DOHH2 (cell line): ENCODE measurements at regions not wholly inside any gene's neighbourhood (a gene's known extent, or its start where the extent isn't known, plus 50 kb on each side); places are given as distances from the start of the nearest gene placed in this dataset.

Source experiments
- H3F3A ChIP-seq: fragments of 200-600 bp; sonication (generic), shearing (Covaris generic); 2 replicates; pipeline ENCODE4 v1.6.0; 2016; ENCODE audit warnings: antibody characterized with exemption, mild to moderate bottlenecking; ENCODE audit not compliant: control insufficient read depth, insufficient read depth
- H3K27ac ChIP-seq: fragments of 200-600 bp; sonication (generic); 2 replicates; pipeline ENCODE4 v1.5.1; 2014; ENCODE audit warnings: low read depth, mild to moderate bottlenecking, low read length, moderate library complexity
- H3K27me3 ChIP-seq: fragments of 200-600 bp; sonication (generic); 2 replicates; pipeline ENCODE4 v1.6.1; 2014; ENCODE audit warnings: mild to moderate bottlenecking, low read length, mixed read lengths; ENCODE audit not compliant: control insufficient read depth
- H3K36me3 ChIP-seq: fragments of 200-600 bp; sonication (generic); 2 replicates; pipeline ENCODE4 v1.6.1; 2014; ENCODE audit warnings: mild to moderate bottlenecking, low read length, moderate library complexity, mixed read lengths; ENCODE audit not compliant: control insufficient read depth
- H3K4me1 ChIP-seq: fragments of 200-600 bp; sonication (generic); 2 replicates; pipeline ENCODE4 v1.6.1; 2014; ENCODE audit warnings: mild to moderate bottlenecking, low read length, mixed read lengths; ENCODE audit not compliant: control insufficient read depth
- H3K4me2 ChIP-seq: fragments of 200-600 bp; sonication (generic); 2 replicates; pipeline ENCODE4 v1.6.0; 2014; ENCODE audit warnings: mild to moderate bottlenecking, low read length, moderate library complexity
- H3K4me3 ChIP-seq: fragments of 200-600 bp; sonication (generic); 2 replicates; pipeline ENCODE4 v1.5.1; 2014; ENCODE audit warnings: mild to moderate bottlenecking, low read length, mixed read lengths
- H3K79me2 ChIP-seq: fragments of 200-600 bp; sonication (generic); 2 replicates; pipeline ENCODE4 v1.6.1; 2014; ENCODE audit warnings: mild to moderate bottlenecking, low read length, mixed read lengths; ENCODE audit not compliant: control insufficient read depth
- H3K9me2 ChIP-seq: fragments of 200-600 bp; sonication (generic); replicated peaks from 2 replicates; pipeline ENCODE4 v1.6.1; 2014; ENCODE audit warnings: mild to moderate bottlenecking, low read length, mixed read lengths; ENCODE audit not compliant: control insufficient read depth
- H3K9me3 ChIP-seq: fragments of 200-600 bp; sonication (generic); 2 replicates; pipeline ENCODE4 v1.6.1; 2014; ENCODE audit warnings: antibody characterized with exemption, low read length, mixed read lengths; ENCODE audit not compliant: control insufficient read depth, insufficient read depth
- H4K20me1 ChIP-seq: fragments of 200-600 bp; sonication (generic); 2 replicates; pipeline ENCODE4 v1.6.0; 2014; ENCODE audit warnings: low read depth, mild to moderate bottlenecking, antibody characterized with exemption, low read length, moderate library complexity; ENCODE audit not compliant: control insufficient read depth, insufficient read depth
- CTCF ChIP-seq: fragments of 200-600 bp; sonication (generic); IDR thresholded peaks from one replicate; pipeline ENCODE4 v1.5.1; 2014; ENCODE audit warnings: antibody characterized with exemption, mild to moderate bottlenecking, low read depth, low read length; ENCODE audit not compliant: poor library complexity, severe bottlenecking
- EZH2phosphoT487 ChIP-seq: fragments of 200-600 bp; sonication (generic); IDR thresholded peaks from 2 replicates; pipeline ENCODE4 v1.6.1; 2017; ENCODE audit warnings: borderline replicate concordance, mild to moderate bottlenecking, antibody characterized with exemption, low read length, moderate library complexity, mixed read lengths

GRCh38 chr14:71675126-71675899, 256.9 kb upstream of the RGS6 start:
- Histone ChIP-seq H3K27me3 (no peaks in the 10 kb centered on the region), H3K36me3 (peaks cover 5% of the 10 kb centered on the region; the same call in 1 of the 2 replicates), H4K20me1 (no peaks in the 10 kb centered on the region), H3K4me2 (no peak overlapping the region), H3K4me1 (no peaks in the 10 kb centered on the region), H3K27ac (no peak overlapping the region), H3F3A (no peaks in the 10 kb centered on the region), H3K9me2 (no peaks in the 10 kb centered on the region), H3K79me2 (no peaks in the 10 kb centered on the region), H3K9me3 (no peaks in the 10 kb centered on the region), H3K4me3 (no peak overlapping the region)
- TF ChIP-seq EZH2phosphoT487 (no peak), CTCF (no peak)

- H3K4me2 ChIP-seq: no peak overlapping the region
- no peaks in the 10 kb centered on the region for H4K20me1 ChIP-seq
- no peaks in the 10 kb centered on the region for H3K4me1 ChIP-seq
- H3K27me3 ChIP-seq: no peaks in the 10 kb centered on the region
- no peak overlapping the region for H3K4me3 ChIP-seq
- H3K9me2 ChIP-seq: no peaks in the 10 kb centered on the region
- peaks cover 5% of the 10 kb centered on the region; the same call in 1 of the 2 replicates for H3K36me3 ChIP-seq
- no peak overlapping the region for H3K27ac ChIP-seq
- no peaks in the 10 kb centered on the region for H3K9me3 ChIP-seq
- H3F3A ChIP-seq: no peaks in the 10 kb centered on the region
- TF ChIP-seq CTCF (no peak), EZH2phosphoT487 (no peak)
- H3K79me2 ChIP-seq: no peaks in the 10 kb centered on the region
Measured at GRCh38 chr14:71675900-71676287, 256.3 kb upstream of the RGS6 start.

- Histone ChIP-seq H3K9me3 (no peaks in the 10 kb centered on the region), H4K20me1 (no peaks in the 10 kb centered on the region), H3K4me1 (no peaks in the 10 kb centered on the region), H3K36me3 (no peaks in the 10 kb centered on the region; the same call in 1 of the 2 replicates), H3K9me2 (no peaks in the 10 kb centered on the region), H3K79me2 (no peaks in the 10 kb centered on the region), H3K27me3 (no peaks in the 10 kb centered on the region), H3K4me3 (no peak overlapping the region), H3F3A (no peaks in the 10 kb centered on the region), H3K4me2 (no peak overlapping the region), H3K27ac (no peak overlapping the region)
- TF ChIP-seq CTCF (no peak), EZH2phosphoT487 (no peak)
Measured at GRCh38 chr14:71680736-71681387, 251.4 kb upstream of the RGS6 start.
